Limb (tissue), 2 donors: ENCODE measurements at regions not wholly inside any gene's neighbourhood (a gene's known extent, or its start where the extent isn't known, plus 50 kb on each side); places are given as distances from the start of the nearest gene placed in this dataset.
"Not testable (repeated sequence)": the region's sequence is repeated elsewhere in the genome, so short reads cannot be mapped to it uniquely, and the experiment has no call there.

Source experiments
- DNase-seq, 2 donors: peaks; one replicate each; pipeline ENCODE4 v3.0.0-alpha.2; 2016; ENCODE audit errors: extremely low spot score in 2 of 2

DNA sequence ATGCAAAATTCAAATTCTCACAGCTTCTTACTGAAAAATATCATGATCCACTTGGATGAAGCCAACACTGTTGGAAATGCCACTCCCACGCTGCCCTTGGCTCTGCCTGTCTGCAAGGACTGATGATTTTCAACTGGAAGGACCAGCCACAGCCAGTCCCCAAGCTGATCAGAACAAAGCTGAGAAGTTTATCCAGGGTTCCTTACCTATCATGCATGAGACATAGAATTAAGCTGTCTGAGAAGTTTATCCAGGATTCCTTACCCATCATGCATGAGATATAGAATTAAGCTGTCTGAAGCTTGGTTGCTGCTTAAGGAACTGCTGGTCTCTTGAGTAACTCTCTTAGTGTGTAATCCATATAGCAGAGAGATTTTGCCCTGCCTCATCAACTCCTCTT lies 159.8 kb upstream of the TMEM260 start:
- DNase-seq: no peak

DNA sequence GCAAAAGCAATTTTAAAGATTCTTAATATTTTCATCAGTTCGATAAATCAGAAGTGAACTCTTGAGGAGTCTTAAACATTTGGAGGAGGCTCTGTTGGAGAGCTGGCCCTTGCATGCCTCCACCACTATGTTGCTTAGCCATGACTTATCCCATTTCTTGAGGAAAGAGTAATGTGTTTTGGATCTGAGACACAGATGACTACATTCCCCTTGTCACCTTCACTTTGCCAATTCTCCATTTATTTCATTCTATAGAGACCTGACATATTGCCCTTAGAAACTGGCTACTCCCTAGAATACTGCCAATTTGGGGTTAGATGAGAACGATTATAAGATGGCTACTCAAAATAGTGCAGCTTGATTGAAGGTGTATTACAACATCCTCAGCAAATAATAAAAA lies 157.4 kb upstream of the TMEM260 start:
- no peak for DNase-seq

DNA sequence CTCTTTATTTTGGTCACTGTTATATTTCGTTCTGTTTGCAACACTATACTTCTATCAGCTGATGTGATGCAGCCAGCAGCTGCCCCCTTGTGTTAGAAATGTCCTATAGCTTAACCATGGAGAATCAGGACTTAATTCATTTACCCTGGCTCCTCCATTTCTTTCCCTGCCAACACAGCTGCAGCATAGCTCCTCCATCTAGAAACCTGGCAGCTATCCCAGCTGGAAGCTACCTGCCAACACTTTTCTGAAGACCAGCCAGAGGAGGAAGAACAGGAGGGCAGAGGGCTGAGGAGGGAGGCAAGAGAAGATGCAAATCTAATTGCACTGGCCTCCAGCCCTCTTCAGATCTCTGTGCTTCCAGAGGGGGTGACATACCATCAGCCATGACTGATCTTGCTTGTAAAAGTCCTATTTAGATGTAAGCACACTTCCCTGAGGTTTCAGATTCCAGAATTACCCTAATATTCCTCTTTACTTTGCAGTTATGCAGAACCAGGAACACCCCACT lies 156.8 kb upstream of the TMEM260 start:
- DNase-seq: peak; percentile 83 to 93

DNA sequence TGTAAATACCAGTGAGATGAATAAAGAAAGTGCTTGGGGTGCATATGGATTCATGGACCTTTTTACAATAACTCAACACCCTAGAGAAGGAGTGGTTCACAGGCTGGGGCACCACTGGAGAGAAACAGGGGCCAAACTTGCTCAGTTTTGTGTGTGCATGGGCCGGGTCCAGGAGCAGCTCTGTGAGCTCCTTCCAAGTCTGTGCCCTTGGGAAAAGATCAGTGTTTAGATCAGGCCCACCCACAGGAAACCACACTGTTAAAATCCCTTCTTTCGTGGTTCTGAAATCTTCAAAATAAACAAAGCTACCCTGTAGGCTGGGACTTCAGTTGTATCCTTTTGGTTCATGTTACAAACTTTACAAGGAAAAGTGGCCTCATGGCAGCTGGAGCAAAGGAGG lies 156.1 kb upstream of the TMEM260 start:
- DNase-seq: peak; percentile 34 to 53

DNA sequence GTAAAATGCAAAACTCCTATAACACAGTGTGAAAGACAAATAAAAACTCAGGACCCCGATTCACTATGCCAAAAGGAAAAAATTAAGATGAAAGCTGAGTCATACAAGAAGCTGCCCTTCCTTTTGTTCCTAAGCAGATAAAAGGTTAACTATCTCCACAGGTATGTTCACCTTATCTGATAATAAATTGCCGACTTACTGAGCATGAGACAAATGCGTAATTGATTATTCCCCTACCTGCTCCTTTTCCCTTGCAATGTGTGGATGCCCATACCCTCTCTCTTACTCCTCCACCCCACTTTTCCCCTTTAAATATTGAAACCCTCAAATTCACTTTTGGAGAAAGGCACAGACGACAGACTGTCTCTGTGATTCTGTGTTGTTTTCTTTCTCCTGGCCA lies 148.6 kb upstream of the TMEM260 start:
- no peak for DNase-seq

DNA sequence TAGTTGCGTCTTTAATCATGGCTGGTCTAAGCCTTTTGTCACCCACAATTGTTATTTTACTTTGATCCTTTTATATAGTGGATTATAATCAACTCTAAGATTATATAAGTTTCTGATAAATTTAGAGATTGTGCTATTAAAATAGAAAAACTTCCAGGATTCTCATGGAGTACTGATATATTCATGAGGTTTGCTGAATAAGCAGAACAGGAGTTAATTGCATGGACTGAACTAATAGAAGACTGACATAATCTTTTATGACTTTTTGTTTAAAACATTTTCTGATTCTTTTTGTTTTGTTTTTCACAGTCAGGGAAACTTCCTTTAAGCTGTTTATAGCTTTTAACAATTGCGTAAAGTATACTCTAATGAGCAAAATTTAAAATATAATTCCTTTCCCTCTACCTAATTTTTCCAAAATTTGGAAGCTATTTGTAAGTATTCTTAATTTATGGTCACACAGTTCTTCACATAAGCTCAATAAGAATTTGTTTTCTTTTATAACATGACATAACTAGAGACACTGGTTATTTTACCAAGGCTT lies 129.9 kb upstream of the TMEM260 start:
- DNase-seq: no peak

DNA sequence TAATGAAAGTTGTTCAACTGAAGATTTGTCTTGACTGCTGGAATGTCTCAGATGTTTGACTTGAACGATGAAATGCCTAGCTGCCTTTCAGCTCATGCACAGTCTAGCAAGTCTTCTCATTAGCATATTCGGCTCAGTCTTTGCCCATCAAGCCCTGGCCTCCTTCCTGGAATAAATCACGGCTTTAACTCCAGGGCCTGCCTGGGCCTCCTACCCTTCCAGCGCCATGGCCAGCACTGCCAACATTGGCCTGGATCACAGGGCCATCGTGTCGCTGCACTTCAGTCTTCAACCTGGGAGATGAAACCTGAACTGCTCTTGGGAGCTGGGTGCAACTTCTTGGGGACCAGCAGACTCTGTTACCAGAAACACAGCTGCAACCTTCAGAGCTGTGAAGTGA lies 126.7 kb upstream of the TMEM260 start:
- no peak for DNase-seq

DNA sequence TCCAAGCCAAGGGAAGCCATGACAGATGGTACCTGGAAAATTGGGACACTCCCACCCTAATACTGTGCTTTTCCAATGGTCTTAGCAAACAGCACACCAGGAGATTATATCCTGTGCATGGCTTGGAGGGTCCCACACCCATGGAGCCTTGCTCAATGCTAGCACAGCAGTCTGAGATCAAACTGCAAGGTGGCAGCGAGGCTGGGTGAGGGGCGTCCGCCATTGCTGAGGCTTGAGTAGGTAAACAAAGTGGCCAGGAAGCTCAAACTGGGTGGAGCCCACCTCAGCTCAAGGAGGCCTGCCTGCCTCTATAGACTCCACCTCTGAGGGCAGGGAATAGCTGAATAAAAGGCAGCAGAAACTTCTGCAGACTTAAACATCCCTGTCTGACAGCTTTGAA lies 124.9 kb upstream of the TMEM260 start:
- not testable (repeated sequence) for DNase-seq

DNA sequence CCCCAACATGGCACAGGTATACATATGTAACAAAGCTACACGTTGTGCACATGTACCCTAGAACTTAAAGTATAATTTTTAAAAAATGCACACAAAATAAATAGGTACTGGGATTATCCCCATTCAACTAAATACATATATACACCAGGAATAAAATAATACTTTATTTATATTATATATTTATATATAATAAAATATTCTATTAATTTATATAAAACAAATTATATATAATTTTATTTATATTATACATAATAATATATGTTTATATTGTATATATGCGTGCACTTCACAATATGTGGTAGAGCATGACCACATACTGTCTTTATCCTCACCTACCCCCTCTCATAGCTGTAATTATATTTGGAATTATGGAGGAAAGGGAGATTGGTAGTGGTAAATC lies 119.1 kb upstream of the TMEM260 start:
- DNase-seq: no peak

DNA sequence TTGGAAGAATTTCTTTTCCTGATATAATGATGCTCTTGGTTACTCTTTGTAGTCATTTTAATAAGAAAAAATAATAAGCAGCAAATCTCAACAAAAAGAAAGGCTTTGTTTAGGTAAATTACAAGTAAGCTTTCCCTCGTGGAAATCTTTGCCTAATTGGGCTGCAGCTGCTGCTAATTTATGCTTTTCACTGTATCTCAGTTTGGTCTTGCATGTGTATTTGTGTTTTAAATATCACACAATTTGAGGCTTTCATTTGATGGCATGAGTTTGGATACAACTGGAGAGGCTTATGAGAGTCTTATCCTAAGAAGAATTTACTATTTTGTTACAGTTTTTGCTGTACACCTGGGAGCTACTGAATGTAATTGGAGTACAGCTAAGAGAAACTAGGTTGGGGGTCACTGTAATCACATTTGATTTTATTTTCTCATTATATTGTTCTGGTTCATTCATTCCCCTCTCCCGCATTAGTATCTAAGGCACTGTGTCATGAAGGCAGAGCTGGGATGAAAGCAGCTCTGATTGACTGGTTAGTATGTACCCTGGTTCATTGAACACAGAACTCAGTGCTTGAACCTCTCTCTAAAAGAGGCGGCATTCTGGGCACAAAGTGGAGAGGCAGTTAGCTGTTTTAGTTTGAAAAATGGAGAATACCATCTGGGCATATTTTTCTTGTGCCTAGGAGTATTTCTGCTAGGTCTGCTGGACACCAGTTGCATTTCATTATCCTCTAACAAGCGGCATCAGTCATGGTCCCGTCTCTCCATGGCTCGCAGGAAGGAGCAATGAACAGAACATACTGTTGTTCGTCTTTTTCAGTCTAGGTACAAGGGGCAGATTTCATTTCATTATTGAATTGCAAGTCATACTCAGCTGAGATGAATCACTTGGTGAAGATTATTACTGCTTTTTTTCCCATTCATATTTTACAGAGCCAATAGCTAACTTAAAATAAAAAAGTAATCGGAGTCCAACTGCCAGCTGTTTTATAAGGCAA lies 118.0 kb upstream of the TMEM260 start:
- DNase-seq: no peak

DNA sequence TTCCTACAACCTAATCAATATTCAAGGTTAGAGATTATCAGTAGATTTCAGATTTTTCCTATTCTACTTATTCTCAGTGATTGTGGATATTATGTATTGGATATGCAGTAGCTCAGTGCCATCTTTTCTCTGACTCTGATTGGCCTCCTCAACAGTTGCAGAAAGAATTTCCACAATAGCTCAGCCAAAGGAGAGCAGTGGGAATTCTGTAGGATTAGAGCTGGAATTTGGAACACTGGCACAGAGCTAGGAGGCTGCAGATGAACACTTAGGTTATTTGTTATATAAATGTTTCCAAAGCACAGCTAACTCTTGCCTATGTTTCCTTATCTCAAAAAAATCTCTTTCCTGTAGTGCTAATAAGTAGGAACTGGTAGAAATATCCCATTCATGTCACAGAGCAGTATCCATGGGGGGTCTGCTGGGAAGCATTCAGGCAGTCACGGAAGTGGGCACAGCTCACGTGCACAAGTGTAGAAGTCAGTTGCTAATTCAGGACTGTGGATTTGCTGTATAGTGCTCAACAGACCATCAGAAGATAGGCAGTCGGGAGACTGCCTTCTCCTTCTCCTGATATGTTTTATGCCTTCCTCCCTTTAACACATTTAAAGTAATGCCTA lies 116.2 kb upstream of the TMEM260 start:
- DNase-seq: peak in 1 of 2 donors; percentile 40

DNA sequence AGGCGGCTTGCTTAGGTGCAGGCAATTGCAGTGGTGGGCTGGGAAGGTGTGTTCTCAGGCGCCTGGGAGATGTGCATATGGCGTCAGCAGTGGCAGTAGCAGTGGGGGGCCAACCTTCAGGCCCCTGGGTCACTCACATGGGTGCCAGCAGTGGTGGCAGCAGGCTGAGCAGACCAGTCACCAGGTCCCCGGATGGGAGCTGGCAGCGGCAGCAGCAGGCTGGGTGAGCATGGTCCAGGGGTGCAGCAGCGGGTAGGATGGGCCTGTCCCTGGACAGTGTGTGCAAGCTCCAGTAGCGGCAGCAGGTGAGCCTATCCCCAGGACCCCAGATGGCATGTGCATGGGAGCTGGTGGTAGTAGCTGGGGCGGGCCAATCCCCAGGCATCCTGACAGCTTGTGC lies 108.5 kb upstream of the TMEM260 start:
- no peak for DNase-seq

DNA sequence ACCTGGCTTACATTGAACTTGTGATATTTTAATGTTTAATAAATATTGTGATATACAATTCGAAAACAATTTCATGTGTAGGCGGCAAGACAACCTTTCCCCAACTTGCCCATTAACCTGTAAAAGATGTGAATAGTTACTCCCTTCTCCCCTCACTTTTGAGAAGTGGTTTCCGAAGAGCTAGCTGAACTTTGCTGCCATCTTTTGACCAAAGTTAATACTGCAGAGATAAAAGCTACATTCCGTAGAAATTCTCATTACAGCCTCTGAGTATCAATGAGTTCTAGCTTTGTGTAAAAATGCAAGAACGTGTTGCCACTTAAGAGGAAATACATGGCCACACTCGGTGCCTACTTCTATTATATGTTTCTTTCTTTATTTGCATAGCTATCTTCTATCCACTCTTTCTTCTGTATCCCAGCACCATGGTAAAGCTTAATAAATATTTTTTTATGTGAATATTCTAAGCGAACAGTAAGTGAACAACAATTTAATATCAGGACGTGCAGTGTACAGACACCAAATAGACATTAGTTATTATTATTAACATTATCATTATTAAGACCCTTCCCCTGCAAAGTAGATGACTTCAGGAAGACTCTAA lies 105.1 kb upstream of the TMEM260 start:
- peak in 1 of 2 donors; percentile 44 for DNase-seq

DNA sequence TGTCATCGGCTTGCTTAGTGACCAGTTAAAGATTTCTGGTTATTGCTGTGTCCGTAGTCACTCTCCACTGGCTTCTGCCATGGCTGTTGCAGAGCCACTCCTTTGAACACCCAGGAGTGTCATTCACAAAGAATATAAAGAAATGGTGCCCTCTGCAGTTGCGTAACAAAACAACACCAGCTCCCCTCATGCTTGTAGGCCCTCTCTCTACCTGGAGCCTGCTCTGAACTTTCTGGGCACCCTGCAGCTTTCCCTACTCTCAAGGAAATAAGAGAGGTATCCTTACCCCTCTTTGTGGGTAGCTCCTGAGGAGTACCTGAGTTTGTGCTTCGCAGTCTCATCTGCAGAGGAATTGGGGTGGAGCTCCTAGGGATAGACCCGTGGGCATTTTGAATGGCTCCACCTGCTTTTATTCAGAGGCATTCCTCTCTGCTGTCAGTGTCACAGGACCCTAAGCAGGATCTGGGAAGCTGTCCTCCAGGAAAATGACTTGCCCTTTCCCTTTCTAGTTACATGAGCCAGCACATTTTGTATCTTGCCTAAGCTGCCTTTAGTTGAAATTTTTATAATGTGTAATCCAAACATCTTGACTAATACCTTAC lies 97.2 kb upstream of the TMEM260 start:
- DNase-seq: no peak

DNA sequence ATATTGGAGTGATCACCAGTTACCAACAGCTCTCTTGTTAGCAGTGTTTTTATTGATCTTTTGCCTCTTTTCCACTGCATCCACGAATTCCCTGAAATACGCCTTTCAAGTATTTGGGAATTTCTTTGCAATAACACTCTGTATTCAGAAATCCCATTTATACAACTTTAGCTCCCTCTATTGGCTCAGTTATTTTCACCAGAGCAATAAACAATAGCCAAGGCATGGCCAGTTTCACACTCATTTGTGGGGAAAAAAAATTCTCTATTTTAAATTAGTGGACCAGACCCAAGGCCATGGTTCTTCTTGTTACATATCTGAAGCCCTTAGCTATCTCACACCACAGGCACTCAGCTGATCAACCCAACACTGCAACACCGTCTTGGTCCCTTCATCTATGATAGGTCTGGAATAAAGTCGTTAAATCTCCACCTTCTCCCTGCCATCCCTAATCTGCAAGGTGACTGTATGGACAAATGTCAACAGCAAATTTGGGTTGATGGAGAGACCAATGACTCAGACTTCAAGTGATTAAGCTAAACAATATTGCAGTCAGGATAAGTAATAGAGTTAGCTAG lies 92.4 kb upstream of the TMEM260 start:
- peak in 1 of 2 donors; percentile 68 for DNase-seq

DNA sequence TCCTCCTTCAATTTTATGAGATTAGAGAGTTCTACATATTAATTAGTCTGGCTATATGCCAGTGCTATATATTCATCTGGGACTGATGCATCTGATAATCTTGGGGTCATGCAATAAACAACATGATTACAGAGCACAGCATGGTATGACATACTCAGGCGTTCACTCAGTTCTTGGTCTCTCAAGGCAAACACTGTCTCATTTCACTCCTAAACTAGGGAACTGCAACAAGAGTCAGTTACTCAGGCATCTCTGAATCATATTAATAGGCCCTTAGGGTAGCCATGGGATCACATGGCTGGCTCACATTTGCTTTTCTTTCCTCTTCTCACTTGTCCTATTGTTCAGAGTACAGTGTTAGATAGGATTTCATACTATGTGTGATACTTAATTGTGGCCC lies 91.8 kb upstream of the TMEM260 start:
- no peak for DNase-seq

DNA sequence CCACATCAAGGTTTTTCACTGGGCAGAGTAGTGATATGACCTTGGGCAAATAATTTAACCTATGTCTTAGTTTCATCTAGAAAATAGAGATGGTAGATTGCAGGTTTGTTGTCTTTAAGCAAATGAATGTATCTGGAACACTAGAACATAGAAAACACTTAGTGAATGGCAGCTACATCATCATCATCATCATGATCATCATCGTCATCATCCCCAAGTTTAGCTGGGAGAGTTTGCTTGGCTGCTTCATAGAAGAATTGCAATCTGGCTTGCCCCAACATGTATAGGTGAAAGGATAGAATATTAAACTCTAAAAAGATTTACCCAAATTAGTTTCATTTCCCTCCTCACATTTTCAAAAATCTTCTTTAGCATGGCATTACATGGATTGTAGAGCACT lies 91.3 kb upstream of the TMEM260 start:
- DNase-seq: no peak

DNA sequence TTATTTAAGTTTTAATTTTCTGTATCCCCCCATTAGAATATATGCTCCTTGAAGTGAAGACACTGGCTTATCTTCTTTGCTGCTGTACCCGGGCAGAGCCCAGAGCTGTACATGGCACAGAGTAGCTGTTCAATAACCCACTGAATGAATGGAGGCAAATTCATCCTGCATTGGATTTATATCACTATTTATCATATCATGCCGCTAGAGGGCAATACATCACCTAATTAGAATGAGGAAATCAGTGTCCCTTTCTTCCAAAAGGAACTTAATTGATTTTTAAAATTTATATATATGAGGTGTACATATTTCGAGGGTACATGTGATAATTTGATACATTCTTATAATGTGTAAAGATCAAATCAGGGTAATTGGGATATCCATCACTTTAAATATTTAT lies 89.2 kb upstream of the TMEM260 start:
- DNase-seq: peak in 1 of 2 donors; percentile 33

DNA sequence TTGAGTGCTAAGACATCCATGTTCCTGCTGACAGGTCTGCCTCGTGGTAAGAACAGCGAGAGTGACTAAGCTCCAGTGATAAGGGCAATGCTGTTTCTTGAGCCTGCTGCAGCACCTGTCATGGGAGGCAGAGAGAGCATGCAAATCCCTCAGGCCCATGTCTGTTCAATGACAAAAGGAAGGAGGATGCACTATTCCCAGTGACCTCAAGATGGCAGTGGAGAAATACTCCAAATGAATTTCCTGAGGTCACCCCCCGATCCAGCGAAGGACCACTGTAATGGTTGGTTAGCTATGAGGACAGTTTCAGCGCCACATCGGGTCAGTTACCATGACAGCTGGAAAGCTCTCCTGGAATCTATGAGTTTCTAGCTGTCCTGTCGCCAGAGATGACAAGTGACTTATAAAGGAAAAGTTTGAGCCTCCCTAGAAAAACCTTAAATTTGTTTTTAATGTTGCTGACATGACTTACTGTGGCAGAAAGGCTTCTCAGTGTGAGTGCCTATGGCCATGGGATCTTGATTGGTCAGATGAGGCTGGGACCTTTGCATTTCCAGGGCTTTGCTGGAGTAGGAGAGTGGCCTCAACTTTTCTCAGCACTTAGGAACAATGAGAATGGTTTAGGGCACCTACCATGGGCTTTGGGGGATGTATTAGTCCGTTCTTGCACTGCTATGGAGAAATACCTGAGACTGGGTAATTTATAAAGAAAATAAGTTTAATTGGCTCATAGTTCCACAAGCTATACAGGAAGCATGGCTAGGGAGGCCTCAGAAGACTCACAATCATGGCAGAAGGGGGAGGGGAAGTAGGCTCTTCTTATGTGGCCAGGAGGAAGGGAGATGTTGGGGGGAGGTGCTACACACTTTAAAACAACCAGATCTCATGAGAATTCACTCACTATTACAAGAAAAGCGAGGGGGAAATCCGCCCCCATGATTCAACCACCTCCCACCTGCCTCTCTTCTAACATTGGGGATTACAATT lies 88.0 kb upstream of the TMEM260 start:
- peak; percentile 58 to 70 for DNase-seq

DNA sequence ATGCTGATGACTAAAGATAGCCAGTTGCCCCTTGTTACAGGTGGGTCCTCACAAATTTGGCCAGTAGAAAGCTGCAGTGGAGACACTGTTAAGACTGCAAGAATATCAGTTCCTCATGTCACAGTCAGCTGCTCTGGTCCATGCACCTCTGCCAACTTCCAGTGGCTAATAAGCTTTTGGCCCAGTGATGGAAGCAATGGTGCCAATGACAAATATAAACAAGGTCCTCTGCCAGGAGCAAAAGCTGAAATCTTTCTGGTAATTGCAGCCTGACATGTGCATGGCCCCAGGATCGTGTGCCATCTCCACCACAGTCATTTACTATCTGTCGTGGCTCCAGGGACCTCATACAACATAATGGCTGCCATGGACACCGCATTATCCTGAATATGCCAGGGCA lies 85.4 kb upstream of the TMEM260 start:
- no peak for DNase-seq
